Neural progenitor cell (in vitro differentiated cells): ENCODE measurements at regions not wholly inside any gene's neighbourhood (a gene's known extent, or its start where the extent isn't known, plus 50 kb on each side); places are given as distances from the start of the nearest gene placed in this dataset.

Source experiments
- EZH2 ChIP-seq: fragments of 200-600 bp; sonication (generic); IDR thresholded peaks from 2 replicates; pipeline ENCODE4 v1.6.1; 2017; ENCODE audit warnings: antibody characterized with exemption, mild to moderate bottlenecking, moderate library complexity
- EZH2phosphoT487 ChIP-seq: fragments of 200-600 bp; sonication (generic); IDR thresholded peaks from 2 replicates; pipeline ENCODE4 v1.6.1; 2017; ENCODE audit warnings: antibody characterized with exemption
- TF ChIP-seq, protein P1 (sequence below): fragments of 200-600 bp; sonication (generic); IDR thresholded peaks from 2 replicates; pipeline ENCODE4 v1.5.1; 2017; ENCODE audit warnings: antibody characterized with exemption, mild to moderate bottlenecking

- TF ChIP-seq EZH2 (no peak), EZH2phosphoT487 (no peak)
- TF ChIP-seq, protein P1, sequence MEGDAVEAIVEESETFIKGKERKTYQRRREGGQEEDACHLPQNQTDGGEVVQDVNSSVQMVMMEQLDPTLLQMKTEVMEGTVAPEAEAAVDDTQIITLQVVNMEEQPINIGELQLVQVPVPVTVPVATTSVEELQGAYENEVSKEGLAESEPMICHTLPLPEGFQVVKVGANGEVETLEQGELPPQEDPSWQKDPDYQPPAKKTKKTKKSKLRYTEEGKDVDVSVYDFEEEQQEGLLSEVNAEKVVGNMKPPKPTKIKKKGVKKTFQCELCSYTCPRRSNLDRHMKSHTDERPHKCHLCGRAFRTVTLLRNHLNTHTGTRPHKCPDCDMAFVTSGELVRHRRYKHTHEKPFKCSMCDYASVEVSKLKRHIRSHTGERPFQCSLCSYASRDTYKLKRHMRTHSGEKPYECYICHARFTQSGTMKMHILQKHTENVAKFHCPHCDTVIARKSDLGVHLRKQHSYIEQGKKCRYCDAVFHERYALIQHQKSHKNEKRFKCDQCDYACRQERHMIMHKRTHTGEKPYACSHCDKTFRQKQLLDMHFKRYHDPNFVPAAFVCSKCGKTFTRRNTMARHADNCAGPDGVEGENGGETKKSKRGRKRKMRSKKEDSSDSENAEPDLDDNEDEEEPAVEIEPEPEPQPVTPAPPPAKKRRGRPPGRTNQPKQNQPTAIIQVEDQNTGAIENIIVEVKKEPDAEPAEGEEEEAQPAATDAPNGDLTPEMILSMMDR, result no peak
These were observed 618.4 kb upstream of the NRP1 start for GRCh38 chr10:33952692-33953360.
